IgD-negative memory B cell (primary cell): ENCODE measurements at regions not wholly inside any gene's neighbourhood (a gene's known extent, or its start where the extent isn't known, plus 50 kb on each side); places are given as distances from the start of the nearest gene placed in this dataset.

ENCODE experiments used
- H3K27ac Mint-ChIP-seq, 3 donors: one replicate each; pipeline ENCODE4 v1.8.0; 2020 to 2022; ENCODE audit warnings: mild to moderate bottlenecking in 3 of 3, mixed read lengths in 3 of 3, moderate library complexity in 1 of 3
- H3K27me3 Mint-ChIP-seq: one replicate; pipeline ENCODE4 v1.8.0; 2021; ENCODE audit warnings: mixed read lengths
- H3K36me3 Mint-ChIP-seq: one replicate; pipeline ENCODE4 v1.8.0; 2020; ENCODE audit warnings: mild to moderate bottlenecking, mixed read lengths
- H3K4me1 Mint-ChIP-seq, 3 donors: one replicate each; pipeline ENCODE4 v1.8.0; 2020 to 2022; ENCODE audit warnings: mixed read lengths in 3 of 3, mild to moderate bottlenecking in 1 of 3
- H3K4me3 Mint-ChIP-seq, 4 donors: one replicate each; pipeline ENCODE4 v1.8.0; 2020 to 2022; ENCODE audit warnings: mild to moderate bottlenecking in 4 of 4, mixed read lengths in 4 of 4, moderate library complexity in 3 of 4
- H3K9me3 Mint-ChIP-seq, 3 donors: one replicate each; pipeline ENCODE4 v1.8.0; 2020 to 2021; ENCODE audit warnings: mixed read lengths in 3 of 3, mild to moderate bottlenecking in 1 of 3

DNA sequence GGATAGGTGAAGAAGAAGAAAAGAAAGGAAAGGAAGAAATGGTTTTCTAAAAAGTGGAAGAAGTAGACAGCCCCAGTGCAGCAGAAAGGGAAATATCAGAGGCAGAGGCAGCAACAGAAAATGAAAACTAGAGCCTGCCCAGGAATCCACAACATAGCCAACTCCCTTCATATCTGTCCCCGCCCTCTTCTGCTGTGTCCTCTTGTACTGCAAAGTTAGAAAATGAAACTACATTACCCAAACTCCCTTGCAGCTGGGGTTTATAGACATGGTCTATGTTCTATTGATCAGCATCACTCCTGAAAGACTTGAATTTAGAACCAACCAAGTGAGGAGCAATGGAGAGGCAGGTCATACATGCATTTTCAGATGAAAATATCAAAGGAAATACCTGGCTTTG is 200.5 kb upstream of the PHACTR1 start:
- Mint-ChIP-seq H3K4me1 (peaks cover 0 to 3% (median 3%) of the 10 kb centered on the region in 3 donors), H3K4me3 (no peak overlapping the region), H3K27me3 (no peaks in the 10 kb centered on the region), H3K27ac (no peak overlapping the region), H3K9me3 (no peaks in the 10 kb centered on the region), H3K36me3 (no peaks in the 10 kb centered on the region)

- Mint-ChIP-seq H3K27ac (no peak overlapping the region), H3K36me3 (no peaks in the 10 kb centered on the region), H3K9me3 (peaks cover 0 to 3% (median 2%) of the 10 kb centered on the region in 3 donors), H3K27me3 (no peaks in the 10 kb centered on the region), H3K4me1 (no peaks in the 10 kb centered on the region), H3K4me3 (no peak overlapping the region)
Observed at GRCh38 chr6:12522347-12522746, 194.2 kb upstream of the PHACTR1 start.

- peaks cover 0 to 6% (median 2%) of the 10 kb centered on the region in 3 donors for H3K9me3 Mint-ChIP-seq
- no peaks in the 10 kb centered on the region for H3K27me3 Mint-ChIP-seq
- no peak overlapping the region for H3K27ac Mint-ChIP-seq
- H3K4me3 Mint-ChIP-seq = no peak overlapping the region
- no peaks in the 10 kb centered on the region for H3K36me3 Mint-ChIP-seq
- no peaks in the 10 kb centered on the region for H3K4me1 Mint-ChIP-seq
Observed at GRCh38 chr6:12523726-12524125, 192.8 kb upstream of the PHACTR1 start.

- Mint-ChIP-seq H3K9me3 (peaks cover 0 to 6% (median 2%) of the 10 kb centered on the region in 3 donors), H3K27ac (no peak overlapping the region), H3K36me3 (peaks cover 3% of the 10 kb centered on the region), H3K4me1 (peaks cover 0 to 3% (median 0%) of the 10 kb centered on the region in 3 donors), H3K4me3 (no peak overlapping the region), H3K27me3 (no peaks in the 10 kb centered on the region)
Observed at GRCh38 chr6:12525276-12525675, 191.3 kb upstream of the PHACTR1 start.

GRCh38 chr6:12527339-12527738 is 189.2 kb upstream of the PHACTR1 start:
- Mint-ChIP-seq H3K27ac (no peak overlapping the region), H3K4me3 (no peak overlapping the region), H3K27me3 (peaks cover 2% of the 10 kb centered on the region), H3K36me3 (peaks cover 3% of the 10 kb centered on the region), H3K4me1 (peaks cover 0 to 3% (median 0%) of the 10 kb centered on the region in 3 donors), H3K9me3 (peaks cover 0 to 6% (median 2%) of the 10 kb centered on the region in 3 donors)

- Mint-ChIP-seq H3K9me3 (peaks cover 0 to 6% (median 2%) of the 10 kb centered on the region in 3 donors), H3K4me1 (peaks cover 0 to 3% (median 0%) of the 10 kb centered on the region in 3 donors), H3K27me3 (peaks cover 7% of the 10 kb centered on the region), H3K36me3 (peaks cover 3% of the 10 kb centered on the region), H3K4me3 (no peak overlapping the region), H3K27ac (no peak overlapping the region)
Observed at GRCh38 chr6:12528136-12528535, 188.4 kb upstream of the PHACTR1 start.

DNA sequence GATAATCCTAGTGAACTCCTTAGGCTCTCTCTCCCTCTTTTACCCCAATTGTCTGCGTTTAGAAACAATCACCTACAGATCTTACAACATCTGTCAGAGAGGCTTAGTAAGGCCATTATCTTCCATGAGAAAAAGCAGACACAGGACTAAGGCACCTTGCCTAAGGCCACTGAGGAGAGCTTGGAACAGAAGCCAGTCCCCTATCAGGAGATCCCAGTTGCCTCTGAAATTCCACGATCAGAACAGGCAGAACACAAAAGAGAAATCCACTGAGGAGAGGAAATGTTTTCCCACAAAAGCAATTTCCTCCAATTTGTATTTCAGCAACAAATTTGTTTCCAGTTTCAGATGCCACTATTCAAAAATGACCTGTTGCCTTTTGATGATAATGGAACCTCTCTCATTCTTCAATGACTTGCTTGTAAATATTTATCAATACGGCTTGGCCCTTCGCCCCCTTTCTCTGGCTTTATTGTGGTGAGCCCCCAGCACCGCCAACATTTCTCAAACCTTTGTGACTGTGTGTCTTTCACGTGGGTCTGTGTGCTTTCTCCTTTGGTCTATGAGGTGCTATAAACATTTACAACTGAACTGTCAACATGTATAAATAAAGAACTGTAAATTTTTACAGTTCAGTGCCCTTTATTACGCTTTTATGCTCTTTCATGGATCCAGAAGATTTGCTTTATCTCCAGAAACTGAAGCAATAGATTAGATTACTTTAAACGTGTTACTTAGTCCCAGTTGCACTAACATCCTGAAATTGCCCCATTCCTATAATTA is 187.8 kb upstream of the PHACTR1 start:
- Mint-ChIP-seq H3K27me3 (peaks cover 12% of the 10 kb centered on the region), H3K27ac (no peak overlapping the region), H3K4me1 (peaks cover 0 to 3% (median 0%) of the 10 kb centered on the region in 3 donors), H3K36me3 (peaks cover 3% of the 10 kb centered on the region), H3K4me3 (no peak overlapping the region), H3K9me3 (peaks cover 0 to 6% (median 2%) of the 10 kb centered on the region in 3 donors)

DNA sequence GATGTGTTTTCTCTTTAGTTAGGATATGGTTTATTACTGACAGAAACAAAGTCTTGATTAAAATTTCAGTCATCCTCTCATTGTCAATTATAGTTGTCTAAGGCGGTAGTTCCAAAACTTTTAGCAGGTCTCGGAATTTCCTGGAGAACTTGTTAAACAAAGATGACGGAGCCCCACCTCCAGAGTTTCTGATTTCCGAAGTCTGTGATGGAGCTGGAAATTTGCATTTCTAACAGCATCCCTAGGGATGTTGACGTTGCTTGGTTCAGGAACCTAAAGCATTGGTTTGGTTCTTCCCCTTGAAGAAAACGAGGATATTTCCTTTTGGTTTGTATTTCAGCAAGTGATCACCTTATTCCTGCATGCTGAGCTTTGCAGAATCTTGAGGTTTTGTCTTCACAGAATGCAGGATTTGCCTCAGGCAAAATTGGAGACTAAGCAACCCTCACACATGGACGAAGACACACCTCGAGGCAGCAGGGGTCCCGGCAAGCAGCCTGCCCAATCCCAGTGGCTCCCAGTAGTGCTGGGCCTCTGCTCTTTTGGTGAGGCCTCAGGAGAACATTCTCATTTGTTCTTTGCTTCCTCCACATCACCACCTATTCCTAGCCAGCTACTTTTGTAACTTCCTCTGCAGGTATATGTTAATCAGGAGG is 187.1 kb upstream of the PHACTR1 start:
- Mint-ChIP-seq H3K27me3 (peaks cover 12% of the 10 kb centered on the region), H3K4me3 (peak overlapping the region in 1 of 4 donors; percentile 18), H3K9me3 (peaks cover 0 to 4% (median 1%) of the 10 kb centered on the region in 3 donors), H3K27ac (no peak overlapping the region), H3K4me1 (peaks cover 0 to 3% (median 3%) of the 10 kb centered on the region in 3 donors), H3K36me3 (peaks cover 3% of the 10 kb centered on the region)

DNA sequence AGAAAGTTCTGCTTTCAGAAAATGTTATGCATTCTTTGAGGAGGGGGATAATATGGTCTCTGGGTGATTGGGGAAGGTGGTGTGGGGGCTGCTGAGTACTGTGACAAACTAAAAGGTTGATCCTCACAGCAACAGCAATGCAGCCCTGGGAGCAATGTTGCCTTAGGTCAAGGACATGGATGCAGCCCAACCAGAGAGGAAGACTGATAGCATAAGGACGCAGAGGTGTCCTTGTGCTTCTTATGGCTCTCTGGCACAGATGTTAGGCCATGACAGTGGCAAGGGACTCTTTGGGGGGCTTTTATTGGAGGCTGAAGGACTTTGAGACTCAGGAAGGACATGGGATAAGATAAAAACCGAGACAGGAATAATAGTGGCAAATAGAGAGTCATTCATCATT is 186.2 kb upstream of the PHACTR1 start:
- Mint-ChIP-seq H3K36me3 (peaks cover 3% of the 10 kb centered on the region), H3K27ac (no peak overlapping the region), H3K4me3 (no peak overlapping the region), H3K4me1 (peaks cover 0 to 3% (median 3%) of the 10 kb centered on the region in 3 donors), H3K27me3 (peaks cover 12% of the 10 kb centered on the region), H3K9me3 (peaks cover 0 to 2% (median 0%) of the 10 kb centered on the region in 3 donors)

DNA sequence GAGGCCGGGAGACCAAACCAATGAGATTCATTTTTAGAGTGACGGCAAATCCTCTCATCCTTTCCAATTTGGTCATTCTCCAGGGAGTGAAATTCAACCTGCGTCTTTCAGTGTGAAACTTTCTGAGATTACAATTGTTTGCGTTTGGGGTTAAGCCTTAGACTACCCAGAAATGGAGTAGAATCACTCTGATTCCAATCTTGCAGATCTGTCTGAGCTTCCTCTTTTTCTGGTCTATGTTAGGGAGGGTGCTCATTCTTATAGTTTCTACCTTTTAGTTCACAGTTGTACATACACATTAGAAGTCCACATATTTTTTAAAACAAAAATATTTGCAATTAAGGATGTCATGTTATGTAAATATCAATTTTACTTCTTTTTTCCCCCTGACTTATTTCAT is 183.0 kb upstream of the PHACTR1 start:
- Mint-ChIP-seq H3K4me3 (no peak overlapping the region), H3K36me3 (peaks cover 3% of the 10 kb centered on the region), H3K27me3 (peaks cover 12% of the 10 kb centered on the region), H3K9me3 (no peaks in the 10 kb centered on the region), H3K4me1 (peaks cover 0 to 3% (median 3%) of the 10 kb centered on the region in 3 donors), H3K27ac (no peak overlapping the region)

GRCh38 chr6:12534069-12534853 is 182.3 kb upstream of the PHACTR1 start:
- no peaks in the 10 kb centered on the region for H3K9me3 Mint-ChIP-seq
- H3K4me1 Mint-ChIP-seq = peaks cover 0 to 3% (median 3%) of the 10 kb centered on the region in 3 donors
- H3K27ac Mint-ChIP-seq = no peak overlapping the region
- peaks cover 3% of the 10 kb centered on the region for H3K36me3 Mint-ChIP-seq
- H3K4me3 Mint-ChIP-seq = no peak overlapping the region
- H3K27me3 Mint-ChIP-seq = peaks cover 12% of the 10 kb centered on the region

- Mint-ChIP-seq H3K27ac (no peak overlapping the region), H3K9me3 (no peaks in the 10 kb centered on the region), H3K36me3 (no peaks in the 10 kb centered on the region), H3K4me1 (peaks cover 0 to 3% (median 0%) of the 10 kb centered on the region in 3 donors), H3K27me3 (peaks cover 16% of the 10 kb centered on the region), H3K4me3 (no peak overlapping the region)
Observed at GRCh38 chr6:12535586-12536314, 180.8 kb upstream of the PHACTR1 start.

DNA sequence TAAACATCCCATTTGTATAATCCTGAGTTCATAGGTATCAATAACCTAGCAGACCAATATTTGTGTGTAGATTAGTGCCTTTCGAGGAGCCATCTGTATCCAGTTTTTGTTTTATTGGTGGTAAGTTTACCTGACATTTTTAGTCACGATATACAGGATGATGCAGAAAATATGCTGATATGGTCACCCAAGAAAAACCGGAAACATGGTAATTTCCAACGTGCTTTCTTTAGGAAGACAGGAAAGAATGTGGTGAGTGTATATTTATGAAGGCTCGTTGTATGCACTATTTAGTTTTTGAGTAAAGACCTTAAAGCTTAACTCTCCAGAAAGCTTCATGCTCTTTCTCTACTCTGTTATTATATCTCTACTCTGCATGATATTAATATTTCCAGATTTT is 180.2 kb upstream of the PHACTR1 start:
- no peaks in the 10 kb centered on the region for H3K9me3 Mint-ChIP-seq
- no peak overlapping the region for H3K4me3 Mint-ChIP-seq
- H3K36me3 Mint-ChIP-seq = no peaks in the 10 kb centered on the region
- H3K27ac Mint-ChIP-seq = no peak overlapping the region
- peaks cover 0 to 3% (median 0%) of the 10 kb centered on the region in 3 donors for H3K4me1 Mint-ChIP-seq
- H3K27me3 Mint-ChIP-seq = peaks cover 14% of the 10 kb centered on the region

DNA sequence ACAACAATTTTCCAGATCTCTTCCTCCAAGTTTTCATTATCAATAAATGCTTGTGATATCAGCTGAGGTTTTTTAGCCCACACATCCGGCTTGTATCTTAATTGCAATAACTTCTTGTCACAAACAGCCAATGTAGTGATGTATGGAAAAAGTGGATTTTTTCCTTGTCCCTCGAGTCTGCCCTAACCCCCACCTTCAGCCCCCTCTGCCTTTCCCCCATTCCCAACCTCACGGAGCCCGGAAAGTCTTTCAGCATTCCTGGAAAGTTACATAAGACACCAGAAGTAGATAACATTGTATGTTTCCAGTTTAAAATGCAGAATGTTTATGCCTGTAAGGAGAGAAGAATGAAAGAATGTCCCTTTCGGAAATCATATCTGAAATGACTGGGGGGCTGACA is 179.2 kb upstream of the PHACTR1 start:
- no peaks in the 10 kb centered on the region for H3K36me3 Mint-ChIP-seq
- H3K27me3 Mint-ChIP-seq = peaks cover 14% of the 10 kb centered on the region
- H3K4me3 Mint-ChIP-seq = no peak overlapping the region
- no peak overlapping the region for H3K27ac Mint-ChIP-seq
- no peaks in the 10 kb centered on the region for H3K9me3 Mint-ChIP-seq
- peaks cover 0 to 3% (median 2%) of the 10 kb centered on the region in 3 donors for H3K4me1 Mint-ChIP-seq
